ENCODE measurements at regions not wholly inside any gene's neighbourhood (a gene's known extent, or its start where the extent isn't known, plus 50 kb on each side); places are given as distances from the start of the nearest gene placed in this dataset.

DNA sequence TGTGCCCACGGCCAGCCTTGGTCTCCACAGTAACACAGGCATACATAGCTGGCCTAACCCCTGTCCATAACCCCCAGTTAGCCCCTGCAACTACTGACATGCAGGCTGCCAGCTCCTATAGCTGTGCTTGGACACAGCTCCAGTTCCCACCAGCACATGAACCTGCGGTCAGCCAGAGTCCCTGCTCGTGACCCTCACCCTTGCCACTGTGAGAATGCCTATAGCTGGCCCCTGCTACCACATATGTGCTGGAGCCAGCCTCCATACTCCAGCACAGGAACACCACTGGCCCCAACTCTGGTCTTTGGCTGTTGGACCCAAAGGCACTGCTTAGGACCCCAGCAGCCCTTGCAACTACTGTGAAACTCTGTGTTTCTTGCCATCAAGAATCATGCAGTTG lies 930.9 kb downstream of the ADGRL3 start:
- FAIRE-seq: no peak
- no peak for DNase-seq
- Histone ChIP-seq H3K9me3 (ENCODE audit: control insufficient read depth in 2 of 2, insufficient read depth in 1 of 2, low read depth in 1 of 2, low read length in 1 of 2) (peaks cover 2 to 14% of the 10 kb centered on the region in 2 donors), H3K27ac (ENCODE audit: low read depth in 1 of 3, low read length in 2 of 3) (no peak overlapping the region), H3K36me3 (ENCODE audit: control insufficient read depth in 3 of 3, insufficient read depth in 2 of 3, low read depth in 1 of 3, low read length in 3 of 3) (no peaks in the 10 kb centered on the region), H3K4me3 (ENCODE audit: low read depth in 1 of 3, low read length in 3 of 3) (no peak overlapping the region), H3K27me3 (ENCODE audit: control insufficient read depth in 3 of 3, insufficient read depth in 3 of 3, low read length in 3 of 3) (no peaks in the 10 kb centered on the region), H3K4me1 (ENCODE audit: control insufficient read depth in 3 of 3, insufficient read depth in 2 of 3, low read depth in 1 of 3, low read length in 2 of 3) (no peaks in the 10 kb centered on the region)
- WGBS, 3 donors: 64 to 76% (median 76%) methylated on average over 3 of the region's 3 CpGs

DNA sequence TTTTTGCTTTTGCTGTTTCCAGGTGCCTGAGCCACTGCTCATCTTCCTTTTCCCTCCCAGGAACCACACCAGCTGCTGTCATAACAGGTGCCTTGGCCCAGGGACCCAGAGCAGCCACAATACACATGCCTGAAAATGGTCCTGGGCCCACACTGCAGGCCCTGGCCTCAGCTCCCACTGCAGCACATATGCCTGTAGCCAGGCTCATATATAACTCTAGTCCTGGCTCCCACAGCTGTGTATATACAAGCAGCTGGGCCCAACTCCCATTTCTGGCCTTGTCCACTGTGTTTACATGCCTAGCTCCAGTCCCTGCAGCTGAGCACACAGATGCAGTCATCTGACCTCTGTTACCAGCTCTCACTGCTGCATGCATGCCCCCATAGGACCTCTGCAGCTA lies 930.5 kb downstream of the ADGRL3 start:
- H3K4me1 ChIP-seq (ENCODE audit: control insufficient read depth in 3 of 3, insufficient read depth in 2 of 3, low read depth in 1 of 3, low read length in 2 of 3): no peaks in the 10 kb centered on the region
- no peaks in the 10 kb centered on the region for H3K36me3 ChIP-seq (ENCODE audit: control insufficient read depth in 3 of 3, insufficient read depth in 2 of 3, low read depth in 1 of 3, low read length in 3 of 3)
- DNase-seq (no peak), FAIRE-seq (no peak)
- peaks cover 2 to 14% of the 10 kb centered on the region in 2 donors for H3K9me3 ChIP-seq (ENCODE audit: control insufficient read depth in 2 of 2, insufficient read depth in 1 of 2, low read depth in 1 of 2, low read length in 1 of 2)
- H3K27ac ChIP-seq (ENCODE audit: low read depth in 1 of 3, low read length in 2 of 3): no peak overlapping the region
- H3K4me3 ChIP-seq (ENCODE audit: low read depth in 1 of 3, low read length in 3 of 3): no peak overlapping the region
- no peaks in the 10 kb centered on the region for H3K27me3 ChIP-seq (ENCODE audit: control insufficient read depth in 3 of 3, insufficient read depth in 3 of 3, low read length in 3 of 3)

DNA sequence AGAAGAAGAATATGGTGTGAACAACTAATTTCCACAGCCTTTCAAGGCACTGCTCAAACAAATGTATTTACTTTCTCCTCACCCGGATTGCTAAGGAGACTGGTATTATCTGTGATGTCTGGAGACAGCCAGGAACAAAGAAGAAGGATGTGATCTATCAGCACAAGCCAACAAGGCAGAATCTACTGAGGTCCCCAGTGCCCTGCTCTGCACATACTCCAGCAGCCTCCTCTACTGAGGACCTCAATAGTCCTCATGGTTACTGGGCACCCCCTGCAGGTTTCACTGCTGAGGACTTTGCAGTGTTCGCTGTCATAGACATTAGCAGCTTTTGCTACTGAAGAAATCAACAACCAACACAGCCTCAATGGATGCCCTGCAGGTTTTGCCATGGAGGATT lies 930.1 kb downstream of the ADGRL3 start:
- Histone ChIP-seq H3K36me3 (ENCODE audit: control insufficient read depth in 3 of 3, insufficient read depth in 2 of 3, low read depth in 1 of 3, low read length in 3 of 3) (no peaks in the 10 kb centered on the region), H3K27ac (ENCODE audit: low read depth in 1 of 3, low read length in 2 of 3) (no peak overlapping the region), H3K4me1 (ENCODE audit: control insufficient read depth in 3 of 3, insufficient read depth in 2 of 3, low read depth in 1 of 3, low read length in 2 of 3) (no peaks in the 10 kb centered on the region), H3K4me3 (ENCODE audit: low read depth in 1 of 3, low read length in 3 of 3) (no peak overlapping the region), H3K27me3 (ENCODE audit: control insufficient read depth in 3 of 3, insufficient read depth in 3 of 3, low read length in 3 of 3) (no peaks in the 10 kb centered on the region), H3K9me3 (ENCODE audit: control insufficient read depth in 2 of 2, insufficient read depth in 1 of 2, low read depth in 1 of 2, low read length in 1 of 2) (peaks cover 2 to 14% of the 10 kb centered on the region in 2 donors)
- WGBS, 3 donors: 62 to 73% (median 70%) methylated on average over 2 of the region's 2 CpGs
- FAIRE-seq (no peak), DNase-seq (no peak)

Measured in small intestine (tissue), 7 donors.